ENCODE measurements at regions not wholly inside any gene's neighbourhood (a gene's known extent, or its start where the extent isn't known, plus 50 kb on each side); places are given as distances from the start of the nearest gene placed in this dataset.

GRCh38 chr13:44748439-44748838 lies 172.3 kb upstream of the TSC22D1 start:
- no peak overlapping the region for H3K56ac ChIP-seq (ENCODE audit: low read length)
- H3K79me2 ChIP-seq (ENCODE audit: control insufficient read depth, insufficient read depth, low read length): no peaks in the 10 kb centered on the region
- H4K5ac ChIP-seq (ENCODE audit: low read length): no peak overlapping the region
- WGBS (ENCODE audit: extremely low coverage, insufficient coverage, low lambda C conversion rate): no CpG with 5 or more reads among the region's 1 CpG
- H3K23ac ChIP-seq (ENCODE audit: low read length): no peak overlapping the region
- no peak overlapping the region for H3K9ac ChIP-seq (ENCODE audit: low read length)
- no peak overlapping the region for H3K27ac ChIP-seq (ENCODE audit: low read depth, low read length)
- no peaks in the 10 kb centered on the region for H3K4me1 ChIP-seq (ENCODE audit: control insufficient read depth, low read depth, low read length)
- H3K79me1 ChIP-seq (ENCODE audit: low read length): no peaks in the 10 kb centered on the region
- no peak overlapping the region for H3K18ac ChIP-seq (ENCODE audit: low read length)
- H3K4me2 ChIP-seq (ENCODE audit: low read length): no peak overlapping the region
- no peaks in the 10 kb centered on the region for H3K27me3 ChIP-seq (ENCODE audit: insufficient read depth, low read length, poor library complexity)
- no peak for DNase-seq
- no peak overlapping the region for H2BK15ac ChIP-seq (replicated peaks; ENCODE audit: low read depth)
- no peak overlapping the region for H2AK5ac ChIP-seq (ENCODE audit: low read length)
- H3K4ac ChIP-seq (ENCODE audit: low read depth, low read length): no peak overlapping the region
- no peaks in the 10 kb centered on the region for H3K36me3 ChIP-seq (ENCODE audit: control insufficient read depth, insufficient read depth, low read length)
- no peak overlapping the region for H3K4me3 ChIP-seq (ENCODE audit: low read length)
- H2BK120ac ChIP-seq (ENCODE audit: low read depth, low read length): no peak overlapping the region
- H2BK5ac ChIP-seq (ENCODE audit: low read length): no peak overlapping the region
- no peak overlapping the region for H4K8ac ChIP-seq (ENCODE audit: low read depth, low read length)

GRCh38 chr13:44747179-44747578 lies 171.0 kb upstream of the TSC22D1 start:
- Histone ChIP-seq H3K4me3 (ENCODE audit: low read length) (no peak overlapping the region), H3K18ac (ENCODE audit: low read length) (no peak overlapping the region), H3K79me2 (ENCODE audit: control insufficient read depth, insufficient read depth, low read length) (no peaks in the 10 kb centered on the region), H2BK5ac (ENCODE audit: low read length) (no peak overlapping the region), H3K79me1 (ENCODE audit: low read length) (no peaks in the 10 kb centered on the region), H3K27ac (ENCODE audit: low read depth, low read length) (no peak overlapping the region), H2BK120ac (ENCODE audit: low read depth, low read length) (no peak overlapping the region), H3K4ac (ENCODE audit: low read depth, low read length) (no peak overlapping the region), H3K36me3 (ENCODE audit: control insufficient read depth, insufficient read depth, low read length) (no peaks in the 10 kb centered on the region), H4K8ac (ENCODE audit: low read depth, low read length) (no peak overlapping the region), H3K4me2 (ENCODE audit: low read length) (no peak overlapping the region), H3K4me1 (ENCODE audit: control insufficient read depth, low read depth, low read length) (no peaks in the 10 kb centered on the region), H3K27me3 (ENCODE audit: insufficient read depth, low read length, poor library complexity) (no peaks in the 10 kb centered on the region), H4K5ac (ENCODE audit: low read length) (no peak overlapping the region), H2AK5ac (ENCODE audit: low read length) (no peak overlapping the region), H3K9ac (ENCODE audit: low read length) (no peak overlapping the region), H2BK15ac (replicated peaks; ENCODE audit: low read depth) (no peak overlapping the region), H3K23ac (ENCODE audit: low read length) (no peak overlapping the region), H3K56ac (ENCODE audit: low read length) (no peak overlapping the region)
- no peak for DNase-seq
- WGBS (ENCODE audit: extremely low coverage, insufficient coverage, low lambda C conversion rate): no CpG with 5 or more reads among the region's 4 CpGs

- Histone ChIP-seq H2BK15ac (replicated peaks; ENCODE audit: low read depth) (no peak overlapping the region), H3K27ac (ENCODE audit: low read depth, low read length) (no peak overlapping the region), H3K18ac (ENCODE audit: low read length) (no peak overlapping the region), H3K56ac (ENCODE audit: low read length) (no peak overlapping the region), H2BK120ac (ENCODE audit: low read depth, low read length) (no peak overlapping the region), H4K5ac (ENCODE audit: low read length) (no peak overlapping the region), H3K4me2 (ENCODE audit: low read length) (no peak overlapping the region), H3K9ac (ENCODE audit: low read length) (no peak overlapping the region), H3K4me3 (ENCODE audit: low read length) (no peak overlapping the region), H4K8ac (ENCODE audit: low read depth, low read length) (no peak overlapping the region), H2AK5ac (ENCODE audit: low read length) (no peak overlapping the region), H2BK5ac (ENCODE audit: low read length) (no peak overlapping the region), H3K79me1 (ENCODE audit: low read length) (no peaks in the 10 kb centered on the region), H3K36me3 (ENCODE audit: control insufficient read depth, insufficient read depth, low read length) (no peaks in the 10 kb centered on the region), H3K23ac (ENCODE audit: low read length) (no peak overlapping the region), H3K27me3 (ENCODE audit: insufficient read depth, low read length, poor library complexity) (no peaks in the 10 kb centered on the region), H3K4ac (ENCODE audit: low read depth, low read length) (no peak overlapping the region), H3K4me1 (ENCODE audit: control insufficient read depth, low read depth, low read length) (no peaks in the 10 kb centered on the region), H3K79me2 (ENCODE audit: control insufficient read depth, insufficient read depth, low read length) (no peaks in the 10 kb centered on the region)
- no peak for DNase-seq
- no CpG with 5 or more reads among the region's 5 CpGs for WGBS (ENCODE audit: extremely low coverage, insufficient coverage, low lambda C conversion rate)
Observed at GRCh38 chr13:44746690-44747089, 170.6 kb upstream of the TSC22D1 start.

- Histone ChIP-seq H3K23ac (ENCODE audit: low read length) (no peak overlapping the region), H3K79me2 (ENCODE audit: control insufficient read depth, insufficient read depth, low read length) (no peaks in the 10 kb centered on the region)
- no CpG with 5 or more reads among the region's 10 CpGs for WGBS (ENCODE audit: extremely low coverage, insufficient coverage, low lambda C conversion rate)
Observed at GRCh38 chr13:44744880-44745633, 168.9 kb upstream of the TSC22D1 start.

GRCh38 chr13:44739539-44739938 lies 163.4 kb upstream of the TSC22D1 start:
- no peak overlapping the region for H4K5ac ChIP-seq (ENCODE audit: low read length)
- no peak overlapping the region for H3K27ac ChIP-seq (ENCODE audit: low read depth, low read length)
- no peak overlapping the region for H2AK5ac ChIP-seq (ENCODE audit: low read length)
- no peak overlapping the region for H3K4me2 ChIP-seq (ENCODE audit: low read length)
- H3K4me1 ChIP-seq (ENCODE audit: control insufficient read depth, low read depth, low read length): no peaks in the 10 kb centered on the region
- no peak overlapping the region for H4K8ac ChIP-seq (ENCODE audit: low read depth, low read length)
- no peaks in the 10 kb centered on the region for H3K79me2 ChIP-seq (ENCODE audit: control insufficient read depth, insufficient read depth, low read length)
- H3K4ac ChIP-seq (ENCODE audit: low read depth, low read length): no peak overlapping the region
- H3K18ac ChIP-seq (ENCODE audit: low read length): no peak overlapping the region
- H2BK5ac ChIP-seq (ENCODE audit: low read length): no peak overlapping the region
- no peak overlapping the region for H3K9ac ChIP-seq (ENCODE audit: low read length)
- H3K79me1 ChIP-seq (ENCODE audit: low read length): no peaks in the 10 kb centered on the region
- H2BK15ac ChIP-seq (replicated peaks; ENCODE audit: low read depth): no peak overlapping the region
- DNase-seq: peak; percentile 21
- no peak overlapping the region for H3K23ac ChIP-seq (ENCODE audit: low read length)
- no peak overlapping the region for H3K56ac ChIP-seq (ENCODE audit: low read length)
- H3K4me3 ChIP-seq (ENCODE audit: low read length): no peak overlapping the region
- H2BK120ac ChIP-seq (ENCODE audit: low read depth, low read length): no peak overlapping the region
- no CpG with 5 or more reads among the region's 7 CpGs for WGBS (ENCODE audit: extremely low coverage, insufficient coverage, low lambda C conversion rate)
- no peaks in the 10 kb centered on the region for H3K36me3 ChIP-seq (ENCODE audit: control insufficient read depth, insufficient read depth, low read length)
- no peaks in the 10 kb centered on the region for H3K27me3 ChIP-seq (ENCODE audit: insufficient read depth, low read length, poor library complexity)

More at GRCh38 chr13:44744880-44745633, 168.9 kb upstream of the TSC22D1 start:
- H3K9ac ChIP-seq (ENCODE audit: low read length): no peak overlapping the region
- no peak overlapping the region for H2AK5ac ChIP-seq (ENCODE audit: low read length)
- no peaks in the 10 kb centered on the region for H3K27me3 ChIP-seq (ENCODE audit: insufficient read depth, low read length, poor library complexity)
- no peak overlapping the region for H2BK5ac ChIP-seq (ENCODE audit: low read length)
- no peak overlapping the region for H4K5ac ChIP-seq (ENCODE audit: low read length)
- no peak overlapping the region for H3K4ac ChIP-seq (ENCODE audit: low read depth, low read length)
- H2BK120ac ChIP-seq (ENCODE audit: low read depth, low read length): no peak overlapping the region
- H3K4me2 ChIP-seq (ENCODE audit: low read length): no peak overlapping the region
- H3K18ac ChIP-seq (ENCODE audit: low read length): no peak overlapping the region
- DNase-seq: no peak
- no peak overlapping the region for H3K27ac ChIP-seq (ENCODE audit: low read depth, low read length)
- H3K56ac ChIP-seq (ENCODE audit: low read length): no peak overlapping the region
- H3K4me3 ChIP-seq (ENCODE audit: low read length): no peak overlapping the region
- H4K8ac ChIP-seq (ENCODE audit: low read depth, low read length): no peak overlapping the region
- H3K36me3 ChIP-seq (ENCODE audit: control insufficient read depth, insufficient read depth, low read length): no peaks in the 10 kb centered on the region
- no peaks in the 10 kb centered on the region for H3K4me1 ChIP-seq (ENCODE audit: control insufficient read depth, low read depth, low read length)
- H2BK15ac ChIP-seq (replicated peaks; ENCODE audit: low read depth): no peak overlapping the region
- H3K79me1 ChIP-seq (ENCODE audit: low read length): no peaks in the 10 kb centered on the region

- Histone ChIP-seq H3K27me3 (ENCODE audit: insufficient read depth, low read length, poor library complexity) (no peaks in the 10 kb centered on the region), H2BK15ac (replicated peaks; ENCODE audit: low read depth) (no peak overlapping the region), H2BK120ac (ENCODE audit: low read depth, low read length) (no peak overlapping the region), H3K9ac (ENCODE audit: low read length) (no peak overlapping the region), H3K4ac (ENCODE audit: low read depth, low read length) (no peak overlapping the region), H3K4me3 (ENCODE audit: low read length) (no peak overlapping the region), H3K36me3 (ENCODE audit: control insufficient read depth, insufficient read depth, low read length) (no peaks in the 10 kb centered on the region), H3K4me1 (ENCODE audit: control insufficient read depth, low read depth, low read length) (no peaks in the 10 kb centered on the region), H3K18ac (ENCODE audit: low read length) (no peak overlapping the region), H3K79me2 (ENCODE audit: control insufficient read depth, insufficient read depth, low read length) (no peaks in the 10 kb centered on the region), H3K79me1 (ENCODE audit: low read length) (no peaks in the 10 kb centered on the region), H2AK5ac (ENCODE audit: low read length) (no peak overlapping the region), H4K8ac (ENCODE audit: low read depth, low read length) (no peak overlapping the region), H3K23ac (ENCODE audit: low read length) (no peak overlapping the region), H3K4me2 (ENCODE audit: low read length) (no peak overlapping the region), H2BK5ac (ENCODE audit: low read length) (no peak overlapping the region), H4K5ac (ENCODE audit: low read length) (no peak overlapping the region), H3K27ac (ENCODE audit: low read depth, low read length) (no peak overlapping the region), H3K56ac (ENCODE audit: low read length) (no peak overlapping the region)
- DNase-seq: peak; percentile 45
- WGBS (ENCODE audit: extremely low coverage, insufficient coverage, low lambda C conversion rate): no CpG with 5 or more reads among the region's 4 CpGs
Observed at GRCh38 chr13:44739120-44739519, 163.0 kb upstream of the TSC22D1 start.
